GM12878 (cell line): ENCODE measurements at regions not wholly inside any gene's neighbourhood (a gene's known extent, or its start where the extent isn't known, plus 50 kb on each side); places are given as distances from the start of the nearest gene placed in this dataset.

ENCODE experiments used
- ATAC-seq: fragments of 200-7000 bp; cut with Tn5 transposase; 3 replicates; pipeline ENCODE4 v1.9.1; 2020; ENCODE audit warnings: mild to moderate bottlenecking, moderate library complexity
- BruUV-seq: library from RNA; stranded (reverse); fragments of 400-500 nt; replicated peaks from 2 replicates; lab custom pipeline; 2021; lab: Mats Ljungman, UMichigan
- CTCF ChIA-PET: fragments of 300-600 bp; sonication (Branson Sonifier 250); formaldehyde crosslinking; extraction: SDS; loops from one replicate; lab custom pipeline; 2021; ENCODE audit warnings: inconsistent platforms; lab: Yijun Ruan, JAX
- POLR2A ChIA-PET: fragments of 350-600 bp; formaldehyde crosslinking; extraction: SDS; loops from one replicate; lab custom pipeline; 2021; ENCODE audit warnings: inconsistent platforms; lab: Charles Lee
- RAD21 ChIA-PET: fragments of 300-600 bp; sonication (Branson Sonifier 250); formaldehyde crosslinking; loops from one replicate; lab custom pipeline; 2023; ENCODE audit warnings: antibody characterized with exemption; ENCODE audit not compliant: unreplicated experiment; lab: Charles Lee
- SMC1A ChIA-PET: fragments of 300-600 bp; sonication (Branson Sonifier 250); formaldehyde crosslinking; loops from one replicate; lab custom pipeline; 2023; ENCODE audit not compliant: unreplicated experiment, uncharacterized antibody; lab: Charles Lee
- DNase-seq: peaks from one replicate; pipeline ENCODE4 v3.0.0-alpha.2; 2011; ENCODE audit warnings: low read depth, low spot score
- FAIRE-seq: peaks from 3 replicates; lab custom pipeline; 2011; peaks lifted over from hg19 to GRCh38; lab: Jason Lieb, UNC
- H2AFZ ChIP-seq: 2 replicates; pipeline ENCODE4 v1.6.0; 2011; ENCODE audit warnings: low read depth, low read length, control low read depth; ENCODE audit not compliant: control insufficient read depth
- H3K27ac ChIP-seq: 2 replicates; pipeline ENCODE4 v1.5.1; 2011; ENCODE audit warnings: control low read depth; ENCODE audit not compliant: control insufficient read depth, insufficient read depth
- H3K27me3 ChIP-seq, 2 experiments: replicated peaks in 1 of 2; 2 replicates each; pipeline versions ENCODE4 v1.6.0 to v1.6.1; 2011; ENCODE audit warnings: low read length in 1 of 2; ENCODE audit not compliant: control insufficient read depth in 2 of 2, insufficient read depth in 2 of 2
- H3K36me3 ChIP-seq, 2 experiments: 2 replicates each; pipeline ENCODE4 v1.5.1; 2011; ENCODE audit warnings: low read length in 1 of 2; ENCODE audit not compliant: control insufficient read depth in 2 of 2, insufficient read depth in 2 of 2
- H3K4me1 ChIP-seq: 2 replicates; pipeline ENCODE4 v1.6.1; 2011; ENCODE audit warnings: mild to moderate bottlenecking, low read length, moderate library complexity, mixed read lengths; ENCODE audit not compliant: control insufficient read depth, insufficient read depth
- H3K4me2 ChIP-seq: 2 replicates; pipeline ENCODE4 v1.6.0; 2011; ENCODE audit warnings: control low read depth; ENCODE audit not compliant: control insufficient read depth, insufficient read depth
- H3K4me3 ChIP-seq: fragments of 200-600 bp; sonication (generic); 2 replicates; pipeline ENCODE4 v1.5.1; 2016
- H3K79me2 ChIP-seq: 2 replicates; pipeline ENCODE4 v1.6.0; 2011; ENCODE audit warnings: low read length; ENCODE audit not compliant: control insufficient read depth, insufficient read depth
- H3K9ac ChIP-seq: 2 replicates; pipeline ENCODE4 v1.8.0; 2011; ENCODE audit warnings: low read length, control low read depth, mixed read lengths; ENCODE audit not compliant: control insufficient read depth, insufficient read depth
- H3K9me3 ChIP-seq: replicated peaks from 3 replicates; pipeline ENCODE4 v1.5.1; 2011; ENCODE audit warnings: mild to moderate bottlenecking, low read length; ENCODE audit not compliant: control insufficient read depth, insufficient read depth
- H4K20me1 ChIP-seq: 2 replicates; pipeline ENCODE4 v1.6.0; 2011; ENCODE audit not compliant: control insufficient read depth, insufficient read depth
- HCFC1 ChIP-seq: fragments of 150-350 bp; IDR thresholded peaks from 2 replicates; pipeline ENCODE4 v1.6.1; 2014; ENCODE audit warnings: low read length
- MYC ChIP-seq: IDR thresholded peaks from 2 replicates; pipeline ENCODE4 v1.6.1; 2011; ENCODE audit warnings: mild to moderate bottlenecking, low read length, moderate library complexity, inconsistent platforms; ENCODE audit not compliant: insufficient read depth, insufficient replicate concordance, insufficient read length, severe bottlenecking
- PML ChIP-seq: IDR thresholded peaks from 2 replicates; pipeline ENCODE4 v1.6.1; 2012; ENCODE audit warnings: low read length, inconsistent platforms
- RBBP5 ChIP-seq: fragments of 200-600 bp; sonication (generic); conservative IDR thresholded peaks from 2 replicates; pipeline ENCODE4 v1.6.1; 2016
- SP1 ChIP-seq: IDR thresholded peaks from one replicate; pipeline ENCODE4 v1.6.1; 2011; ENCODE audit warnings: low read depth, low read length
- ZBTB11 ChIP-seq: fragments of 450-650 bp; formaldehyde crosslinking; IDR thresholded peaks from 2 replicates; pipeline ENCODE4 v1.5.0; 2022; ENCODE audit warnings: mild to moderate bottlenecking, missing genetic modification characterization
- ZNF217 ChIP-seq: fragments of 450-650 bp; IDR thresholded peaks from 2 replicates; pipeline ENCODE4 v1.6.1; 2017; ENCODE audit warnings: antibody characterized with exemption, mild to moderate bottlenecking
- WGBS: methylation state at CpG from one replicate; pipeline ENCODE4 v1.1.6; 2016; ENCODE audit warnings: low lambda C conversion rate; ENCODE audit not compliant: insufficient replicate concordance, insufficient coverage; ENCODE audit errors: missing lambda C conversion rate; 5-methylcytosine and 5-hydroxymethylcytosine counted together
- in situ Hi-C: fragments of 300-500 bp; cut with MboI; formaldehyde crosslinking; loops from 9 replicates; pipeline ENCODE4 v1.14.3; 2018; ENCODE audit warnings: mixed read lengths
- intact Hi-C: fragments of 100-400 bp; cut with micrococcal nuclease; formaldehyde crosslinking; loops from one replicate; pipeline ENCODE4 v1.14.2; 2022; ENCODE audit not compliant: unreplicated experiment
- TF ChIP-seq, protein P1 (sequence below): fragments of 150-350 bp; IDR thresholded peaks from 2 replicates; pipeline ENCODE4 v1.6.1; 2014; ENCODE audit warnings: mild to moderate bottlenecking, low read depth, low read length
- TF ChIP-seq, protein P2 (sequence below): fragments of 450-650 bp; IDR thresholded peaks from 2 replicates; pipeline ENCODE4 v1.6.1; 2018; ENCODE audit warnings: borderline replicate concordance, mild to moderate bottlenecking; ENCODE audit not compliant: partially characterized antibody
- TF ChIP-seq, protein P3 (sequence below): fragments of 450-650 bp; IDR thresholded peaks from 2 replicates; pipeline ENCODE4 v1.6.1; 2016; ENCODE audit warnings: mild to moderate bottlenecking

GRCh38 chr5:5077236-5077635, 62.9 kb upstream of the ADAMTS16 start (continued):
- TF ChIP-seq, protein P1, sequence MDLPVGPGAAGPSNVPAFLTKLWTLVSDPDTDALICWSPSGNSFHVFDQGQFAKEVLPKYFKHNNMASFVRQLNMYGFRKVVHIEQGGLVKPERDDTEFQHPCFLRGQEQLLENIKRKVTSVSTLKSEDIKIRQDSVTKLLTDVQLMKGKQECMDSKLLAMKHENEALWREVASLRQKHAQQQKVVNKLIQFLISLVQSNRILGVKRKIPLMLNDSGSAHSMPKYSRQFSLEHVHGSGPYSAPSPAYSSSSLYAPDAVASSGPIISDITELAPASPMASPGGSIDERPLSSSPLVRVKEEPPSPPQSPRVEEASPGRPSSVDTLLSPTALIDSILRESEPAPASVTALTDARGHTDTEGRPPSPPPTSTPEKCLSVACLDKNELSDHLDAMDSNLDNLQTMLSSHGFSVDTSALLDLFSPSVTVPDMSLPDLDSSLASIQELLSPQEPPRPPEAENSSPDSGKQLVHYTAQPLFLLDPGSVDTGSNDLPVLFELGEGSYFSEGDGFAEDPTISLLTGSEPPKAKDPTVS = no peak
- no peak for TF ChIP-seq SP1
- TF ChIP-seq ZNF217 = no peak
- TF ChIP-seq, protein P2, sequence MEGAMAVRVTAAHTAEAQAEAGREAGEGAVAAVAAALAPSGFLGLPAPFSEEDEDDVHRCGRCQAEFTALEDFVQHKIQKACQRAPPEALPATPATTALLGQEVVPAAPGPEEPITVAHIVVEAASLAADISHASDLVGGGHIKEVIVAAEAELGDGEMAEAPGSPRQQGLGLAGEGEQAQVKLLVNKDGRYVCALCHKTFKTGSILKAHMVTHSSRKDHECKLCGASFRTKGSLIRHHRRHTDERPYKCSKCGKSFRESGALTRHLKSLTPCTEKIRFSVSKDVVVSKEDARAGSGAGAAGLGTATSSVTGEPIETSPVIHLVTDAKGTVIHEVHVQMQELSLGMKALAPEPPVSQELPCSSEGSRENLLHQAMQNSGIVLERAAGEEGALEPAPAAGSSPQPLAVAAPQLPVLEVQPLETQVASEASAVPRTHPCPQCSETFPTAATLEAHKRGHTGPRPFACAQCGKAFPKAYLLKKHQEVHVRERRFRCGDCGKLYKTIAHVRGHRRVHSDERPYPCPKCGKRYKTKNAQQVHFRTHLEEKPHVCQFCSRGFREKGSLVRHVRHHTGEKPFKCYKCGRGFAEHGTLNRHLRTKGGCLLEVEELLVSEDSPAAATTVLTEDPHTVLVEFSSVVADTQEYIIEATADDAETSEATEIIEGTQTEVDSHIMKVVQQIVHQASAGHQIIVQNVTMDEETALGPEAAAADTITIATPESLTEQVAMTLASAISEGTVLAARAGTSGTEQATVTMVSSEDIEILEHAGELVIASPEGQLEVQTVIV = no peak
- TF ChIP-seq, all 136 proteins: peak for 0

GRCh38 chr5:5078009-5078897, 61.9 kb upstream of the ADAMTS16 start:
- FAIRE-seq (no peak), ATAC-seq (no peak), DNase-seq (no peak)
- BruUV-seq = no TSS peak
- no peaks in the 10 kb centered on the region for H3K4me1 ChIP-seq
- 36% methylated on average over 9 of the region's 9 CpGs for WGBS
- no peak overlapping the region for H3K27ac ChIP-seq
- no peak overlapping the region for H3K4me2 ChIP-seq
- no peaks in the 10 kb centered on the region for H3K36me3 ChIP-seq
- no peaks in the 10 kb centered on the region for H3K79me2 ChIP-seq
- intact Hi-C loops (no loop called here), in situ Hi-C loops (no loop called here)
- no peaks in the 10 kb centered on the region for H3K9me3 ChIP-seq
- no peaks in the 10 kb centered on the region for H4K20me1 ChIP-seq
- SMC1A ChIA-PET = no interaction called here
- H3K9ac ChIP-seq = no peak overlapping the region
- POLR2A ChIA-PET = no interaction called here
- CTCF ChIA-PET = interaction anchor here (0.7 kb wide), 1 partner anchor 101 kb away, joined by 3 read pairs; no protein-coding TSS in a partner anchor
- no peaks in the 10 kb centered on the region for H3K27me3 ChIP-seq
- RAD21 ChIA-PET = no interaction called here
- no peak overlapping the region for H3K4me3 ChIP-seq
- H2AFZ ChIP-seq = no peak overlapping the region
- no peak for TF ChIP-seq RBBP5
- TF ChIP-seq, protein P3, sequence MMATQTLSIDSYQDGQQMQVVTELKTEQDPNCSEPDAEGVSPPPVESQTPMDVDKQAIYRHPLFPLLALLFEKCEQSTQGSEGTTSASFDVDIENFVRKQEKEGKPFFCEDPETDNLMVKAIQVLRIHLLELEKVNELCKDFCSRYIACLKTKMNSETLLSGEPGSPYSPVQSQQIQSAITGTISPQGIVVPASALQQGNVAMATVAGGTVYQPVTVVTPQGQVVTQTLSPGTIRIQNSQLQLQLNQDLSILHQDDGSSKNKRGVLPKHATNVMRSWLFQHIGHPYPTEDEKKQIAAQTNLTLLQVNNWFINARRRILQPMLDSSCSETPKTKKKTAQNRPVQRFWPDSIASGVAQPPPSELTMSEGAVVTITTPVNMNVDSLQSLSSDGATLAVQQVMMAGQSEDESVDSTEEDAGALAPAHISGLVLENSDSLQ = no peak
- TF ChIP-seq MYC = no peak
- TF ChIP-seq, protein P1 = no peak
- TF ChIP-seq HCFC1 = no peak
- no peak for TF ChIP-seq ZBTB11 (CRISPR knock-in tag)
- no peak for TF ChIP-seq PML
